ENCODE measurements at regions not wholly inside any gene's neighbourhood (a gene's known extent, or its start where the extent isn't known, plus 50 kb on each side); places are given as distances from the start of the nearest gene placed in this dataset.

- no peak for TF ChIP-seq CHD2 (IDR thresholded peaks at IDR 0.05; ENCODE audit: low read length, partially characterized antibody)
- no peak for TF ChIP-seq CTCF (IDR thresholded peaks at IDR 0.05)
- TF ChIP-seq E2F6 (IDR thresholded peaks at IDR 0.05; ENCODE audit: borderline replicate concordance, low read depth), result no peak
- no peak for TF ChIP-seq ESRRA (IDR thresholded peaks at IDR 0.05; ENCODE audit: borderline replicate concordance, low read length)
- TF ChIP-seq MAFK (IDR thresholded peaks at IDR 0.05; ENCODE audit: partially characterized antibody), result no peak
- no peak for TF ChIP-seq HOXB13 (CRISPR knock-in tag; IDR thresholded peaks at IDR 0.05; ENCODE audit: low read depth)
- no peak for TF ChIP-seq HDAC2 (IDR thresholded peaks at IDR 0.05)
- TF ChIP-seq CEBPB (IDR thresholded peaks at IDR 0.05), result no peak
- TF ChIP-seq MAX (IDR thresholded peaks at IDR 0.05), result no peak
- no peak for TF ChIP-seq BHLHE40 (IDR thresholded peaks at IDR 0.05; ENCODE audit: low read depth, low read length)
- TF ChIP-seq CHD4 (IDR thresholded peaks at IDR 0.05; ENCODE audit: borderline replicate concordance), result no peak
- TF ChIP-seq SMC3 (IDR thresholded peaks at IDR 0.05), result no peak
- no peak for TF ChIP-seq EP300 (IDR thresholded peaks at IDR 0.05)
- no peak for TF ChIP-seq RAD21 (conservative IDR thresholded peaks at IDR 0.05 in 1 of 2, IDR thresholded peaks at IDR 0.05 in 1 of 2)
Observed at GRCh38 chr4:34854451-34854850, 1389.9 kb downstream of the ARAP2 start.
